ENCODE measurements at regions not wholly inside any gene's neighbourhood (a gene's known extent, or its start where the extent isn't known, plus 50 kb on each side); places are given as distances from the start of the nearest gene placed in this dataset.
"Not testable (repeated sequence)": the region's sequence is repeated elsewhere in the genome, so short reads cannot be mapped to it uniquely, and the experiment has no call there.

- Mint-ChIP-seq H3K27me3 (peaks cover 5 to 19% of the 10 kb centered on the region in 2 donors), H3K4me3 (no peak overlapping the region), H3K9me3 (peaks cover 0 to 2% (median 0%) of the 10 kb centered on the region in 5 donors), H3K4me1 (peaks cover 4 to 22% (median 15%) of the 10 kb centered on the region in 3 donors), H3K27ac (peak overlapping the region in 1 of 8 donors; percentile 81), H3K36me3 (no peaks in the 10 kb centered on the region)
- DNase-seq = no peak
- ChIA-PET POLR2A (no interaction called here), CTCF (interaction anchor here (1.5 kb wide), 1 partner anchor 63 kb away, joined by 4 read pairs; no protein-coding TSS in a partner anchor)
- Histone ChIP-seq H3K4me1 (ENCODE audit: insufficient read depth, low read length) (no peaks in the 10 kb centered on the region), H3K27me3 (ENCODE audit: insufficient read depth, low read length, poor library complexity, severe bottlenecking) (no peaks in the 10 kb centered on the region), H3K27ac (ENCODE audit: low read depth, low read length) (no peak overlapping the region), H3K36me3 (ENCODE audit: insufficient read depth, low read length) (no peaks in the 10 kb centered on the region), H3K9me3 (ENCODE audit: low read length) (no peaks in the 10 kb centered on the region), H3K4me3 (ENCODE audit: low read length) (no peak overlapping the region)
Measured at GRCh38 chr1:5682626-5683225, 309.5 kb downstream of the NPHP4 start.

DNA sequence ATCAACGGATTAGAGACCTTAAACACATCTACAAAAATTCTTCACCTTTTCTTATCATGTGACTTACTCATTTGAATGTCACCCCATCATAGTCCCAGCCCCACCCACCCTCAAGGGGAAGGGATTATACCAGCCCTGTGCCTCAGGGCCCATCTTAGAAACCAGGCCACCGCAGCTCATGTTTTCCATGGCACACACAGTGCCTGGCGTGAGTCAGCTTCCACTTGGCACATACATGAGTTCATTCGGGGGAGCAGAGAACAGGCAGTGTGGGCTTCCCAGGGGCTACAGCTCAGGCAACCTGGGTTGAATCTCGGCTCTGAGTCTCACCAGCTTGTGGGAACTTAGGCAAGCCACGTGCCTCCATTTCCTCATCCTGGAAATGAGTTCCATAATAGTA, 310.6 kb downstream of the NPHP4 start:
- no peaks in the 10 kb centered on the region for H3K9me3 ChIP-seq (ENCODE audit: low read length)
- no peak overlapping the region for H3K4me3 Mint-ChIP-seq
- H3K36me3 ChIP-seq (ENCODE audit: insufficient read depth, low read length) = no peaks in the 10 kb centered on the region
- DNase-seq = no peak
- no peaks in the 10 kb centered on the region for H3K27me3 ChIP-seq (ENCODE audit: insufficient read depth, low read length, poor library complexity, severe bottlenecking)
- H3K36me3 Mint-ChIP-seq = no peaks in the 10 kb centered on the region
- peaks cover 4 to 22% (median 15%) of the 10 kb centered on the region in 3 donors for H3K4me1 Mint-ChIP-seq
- H3K27ac Mint-ChIP-seq = no peak overlapping the region
- no peak overlapping the region for H3K4me3 ChIP-seq (ENCODE audit: low read length)
- no peak overlapping the region for H3K27ac ChIP-seq (ENCODE audit: low read depth, low read length)
- ChIA-PET CTCF (interaction anchor here (1.7 to 1.8 kb wide), 2 partner anchors 14 to 167 kb away, joined by 4 to 6 read pairs; no protein-coding TSS in a partner anchor), POLR2A (no interaction called here)
- H3K27me3 Mint-ChIP-seq = peaks cover 5 to 14% of the 10 kb centered on the region in 2 donors
- H3K4me1 ChIP-seq (ENCODE audit: insufficient read depth, low read length) = no peaks in the 10 kb centered on the region
- H3K9me3 Mint-ChIP-seq = peaks cover 0 to 2% (median 0%) of the 10 kb centered on the region in 5 donors

- H3K27me3 ChIP-seq (ENCODE audit: insufficient read depth, low read length, poor library complexity, severe bottlenecking) = no peaks in the 10 kb centered on the region
- no peak overlapping the region for H3K27ac ChIP-seq (ENCODE audit: low read depth, low read length)
- DNase-seq = no peak
- peaks cover 4 to 17% of the 10 kb centered on the region in 2 donors for H3K27me3 Mint-ChIP-seq
- peaks cover 4 to 22% (median 15%) of the 10 kb centered on the region in 3 donors for H3K4me1 Mint-ChIP-seq
- ChIA-PET CTCF (interaction anchor here (1.7 to 1.8 kb wide), 2 partner anchors 13 to 166 kb away, joined by 4 to 6 read pairs; no protein-coding TSS in a partner anchor), POLR2A (no interaction called here)
- H3K36me3 ChIP-seq (ENCODE audit: insufficient read depth, low read length) = no peaks in the 10 kb centered on the region
- H3K4me3 Mint-ChIP-seq = no peak overlapping the region
- no peaks in the 10 kb centered on the region for H3K9me3 ChIP-seq (ENCODE audit: low read length)
- H3K4me3 ChIP-seq (ENCODE audit: low read length) = no peak overlapping the region
- H3K27ac Mint-ChIP-seq = no peak overlapping the region
- peaks cover under 1 to 9% (median 7%) of the 10 kb centered on the region in 5 donors for H3K9me3 Mint-ChIP-seq
- no peaks in the 10 kb centered on the region for H3K36me3 Mint-ChIP-seq
- no peaks in the 10 kb centered on the region for H3K4me1 ChIP-seq (ENCODE audit: insufficient read depth, low read length)
Measured at GRCh38 chr1:5680600-5680999, 311.6 kb downstream of the NPHP4 start.

DNA sequence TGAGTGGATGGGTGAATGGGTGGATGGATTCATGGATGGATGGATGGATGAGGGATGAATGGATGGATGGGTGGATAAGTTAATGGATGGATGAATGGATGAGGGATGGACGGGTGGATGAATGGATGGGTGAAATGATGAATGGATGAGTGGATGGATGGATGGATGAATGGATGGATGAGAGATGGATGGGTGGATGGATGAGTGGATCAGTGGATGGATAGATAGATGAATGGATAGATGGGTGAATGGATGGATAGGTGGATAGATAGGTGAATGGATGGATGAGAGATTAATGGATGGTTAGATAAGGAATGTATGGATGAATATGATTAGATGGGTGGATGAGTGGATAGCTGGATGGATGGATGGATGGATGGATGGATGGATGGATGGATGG, 313.5 kb downstream of the NPHP4 start:
- Mint-ChIP-seq H3K27ac (no peak overlapping the region), H3K36me3 (peaks cover 0 to 5% (median 0%) of the 10 kb centered on the region in 3 donors), H3K4me1 (peaks cover 3 to 13% (median 13%) of the 10 kb centered on the region in 3 donors), H3K27me3 (peaks cover 4 to 16% of the 10 kb centered on the region in 2 donors), H3K4me3 (no peak overlapping the region), H3K9me3 (peaks cover 8 to 19% (median 17%) of the 10 kb centered on the region in 5 donors)
- Histone ChIP-seq H3K27ac (ENCODE audit: low read depth, low read length) (no peak overlapping the region), H3K9me3 (ENCODE audit: low read length) (no peaks in the 10 kb centered on the region), H3K4me3 (ENCODE audit: low read length) (no peak overlapping the region), H3K27me3 (ENCODE audit: insufficient read depth, low read length, poor library complexity, severe bottlenecking) (no peaks in the 10 kb centered on the region), H3K36me3 (ENCODE audit: insufficient read depth, low read length) (no peaks in the 10 kb centered on the region), H3K4me1 (ENCODE audit: insufficient read depth, low read length) (no peaks in the 10 kb centered on the region)
- no peak for DNase-seq
- CTCF ChIA-PET = no interaction called here
- POLR2A ChIA-PET = no interaction called here

GRCh38 chr1:5672355-5672754, 319.9 kb downstream of the NPHP4 start:
- not testable (repeated sequence) for H3K27ac Mint-ChIP-seq

GRCh38 chr1:5670590-5671350, 321.5 kb downstream of the NPHP4 start:
- Histone ChIP-seq H3K4me3 (ENCODE audit: low read length) (no peak overlapping the region), H3K4me1 (ENCODE audit: insufficient read depth, low read length) (peaks cover 15% of the 10 kb centered on the region), H3K9me3 (ENCODE audit: low read length) (no peaks in the 10 kb centered on the region), H3K27me3 (ENCODE audit: insufficient read depth, low read length, poor library complexity, severe bottlenecking) (no peaks in the 10 kb centered on the region), H3K27ac (ENCODE audit: low read depth, low read length) (no peak overlapping the region), H3K36me3 (ENCODE audit: insufficient read depth, low read length) (no peaks in the 10 kb centered on the region)
- Mint-ChIP-seq H3K27me3 (peaks cover 0 to 5% of the 10 kb centered on the region in 2 donors), H3K27ac (no peak overlapping the region), H3K36me3 (peaks cover 0 to 5% (median 0%) of the 10 kb centered on the region in 3 donors), H3K4me3 (no peak overlapping the region), H3K9me3 (peaks cover 7 to 18% (median 11%) of the 10 kb centered on the region in 5 donors), H3K4me1 (peaks cover 7 to 35% (median 31%) of the 10 kb centered on the region in 3 donors)
- DNase-seq = no peak
- CTCF ChIA-PET = no interaction called here
- POLR2A ChIA-PET = no interaction called here

More at GRCh38 chr1:5672355-5672754, 319.9 kb downstream of the NPHP4 start:
- POLR2A ChIA-PET; H3K4me3 Mint-ChIP-seq; H3K4me3 ChIP-seq (ENCODE audit: low read length); H3K27me3 Mint-ChIP-seq; H3K36me3 Mint-ChIP-seq; DNase-seq; H3K27ac ChIP-seq (ENCODE audit: low read depth, low read length); H3K36me3 ChIP-seq (ENCODE audit: insufficient read depth, low read length); H3K9me3 ChIP-seq (ENCODE audit: low read length); CTCF ChIA-PET; H3K27me3 ChIP-seq (ENCODE audit: insufficient read depth, low read length, poor library complexity, severe bottlenecking): not testable (repeated sequence)
- Mint-ChIP-seq H3K9me3 (peaks cover 11 to 24% (median 15%) of the 10 kb centered on the region in 5 donors), H3K4me1 (peaks cover 5 to 19% (median 17%) of the 10 kb centered on the region in 3 donors)
- H3K4me1 ChIP-seq (ENCODE audit: insufficient read depth, low read length) = peaks cover 10% of the 10 kb centered on the region

DNA sequence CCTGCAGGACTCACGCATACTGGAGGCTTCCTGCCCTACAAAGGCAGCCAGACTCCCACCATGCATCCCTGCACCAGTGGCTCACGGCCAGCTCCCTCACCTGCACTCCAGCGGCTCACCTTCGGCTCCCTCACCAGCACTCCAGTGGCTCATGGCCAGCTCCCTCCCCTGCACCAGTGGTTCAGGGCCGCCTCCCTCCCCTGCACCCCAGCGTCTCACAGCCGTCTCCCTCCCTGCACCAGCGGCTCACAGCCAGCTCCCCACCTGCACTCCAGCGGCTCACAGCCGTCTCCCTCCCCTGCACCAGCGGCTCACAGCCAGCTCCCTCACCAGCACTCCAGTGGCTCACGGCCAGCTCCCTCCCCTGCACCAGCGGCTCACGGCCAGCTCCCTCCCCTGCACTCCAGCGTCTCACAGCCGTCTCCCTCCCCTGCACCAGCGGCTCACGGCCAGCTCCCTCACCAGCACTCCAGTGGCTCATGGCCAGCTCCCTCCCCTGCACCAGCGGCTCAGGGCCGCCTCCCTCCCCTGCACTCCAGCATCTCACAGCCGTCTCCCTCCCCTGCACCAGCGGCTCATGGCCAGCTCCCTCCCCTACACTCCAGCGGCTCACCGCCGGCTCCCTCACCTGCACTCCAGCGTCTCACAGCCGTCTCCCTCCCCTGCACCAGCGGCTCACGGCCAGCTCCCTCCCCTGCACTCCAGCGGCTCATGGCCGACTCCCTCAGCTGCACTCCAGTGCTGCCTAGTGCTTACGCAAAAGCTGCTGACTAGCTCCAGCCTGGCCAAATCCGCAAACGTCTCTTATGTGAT, 324.5 kb downstream of the NPHP4 start:
- Histone ChIP-seq H3K27me3 (ENCODE audit: insufficient read depth, low read length, poor library complexity, severe bottlenecking) (no peaks in the 10 kb centered on the region), H3K4me1 (ENCODE audit: insufficient read depth, low read length) (peaks cover 23% of the 10 kb centered on the region), H3K4me3 (ENCODE audit: low read length) (peak overlapping the region; percentile 3), H3K9me3 (ENCODE audit: low read length) (no peaks in the 10 kb centered on the region), H3K27ac (ENCODE audit: low read depth, low read length) (no peak overlapping the region), H3K36me3 (ENCODE audit: insufficient read depth, low read length) (no peaks in the 10 kb centered on the region)
- CTCF ChIA-PET = interaction anchor here (1.1 to 2.2 kb wide), 5 partner anchors 13 to 157 kb away, joined by 3 to 12 read pairs (median 6); no protein-coding TSS in a partner anchor
- peaks cover 0 to 5% (median 3%) of the 10 kb centered on the region in 5 donors for H3K9me3 Mint-ChIP-seq
- peaks cover 0 to 5% of the 10 kb centered on the region in 2 donors for H3K27me3 Mint-ChIP-seq
- POLR2A ChIA-PET = interaction anchor here (0.7 kb wide), 1 partner anchor 296 kb away, joined by 4 read pairs; no protein-coding TSS in a partner anchor
- peak in 3 of 5 donors; percentile 22 to 68 (median 25) for DNase-seq
- H3K4me3 Mint-ChIP-seq = peak overlapping the region; percentile 41 to 93 (median 74)
- no peaks in the 10 kb centered on the region for H3K36me3 Mint-ChIP-seq
- peak overlapping the region; percentile 59 to 95 (median 82) for H3K27ac Mint-ChIP-seq
- H3K4me1 Mint-ChIP-seq = peaks cover 7 to 66% (median 54%) of the 10 kb centered on the region in 3 donors
